ENCODE measurements at regions not wholly inside any gene's neighbourhood (a gene's known extent, or its start where the extent isn't known, plus 50 kb on each side); places are given as distances from the start of the nearest gene placed in this dataset.

DNA sequence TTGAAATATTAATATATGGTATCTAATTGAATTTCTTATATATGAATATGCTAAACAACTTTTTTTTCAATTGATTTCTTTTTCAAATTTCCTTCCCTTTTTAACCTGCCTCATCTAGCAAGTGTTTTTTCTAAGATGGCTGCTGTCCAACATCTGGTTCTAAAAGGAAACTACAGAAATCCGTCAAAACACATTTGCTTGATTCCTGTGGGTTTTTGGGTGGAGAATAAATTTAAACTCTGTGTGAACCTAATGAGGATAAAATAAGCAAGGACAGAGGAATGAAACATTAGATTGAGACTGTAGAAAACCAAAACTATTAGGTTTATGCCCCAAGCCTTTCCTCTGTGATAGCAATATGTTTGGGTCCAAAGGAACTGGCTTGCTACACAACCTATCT is 75.5 kb upstream of the STARD3NL start:
- no peak for TF ChIP-seq CTCF (IDR thresholded peaks at IDR 0.05)
- no peak for TF ChIP-seq POLR2A (IDR thresholded peaks at IDR 0.05)
- TF ChIP-seq POLR2AphosphoS5 (IDR thresholded peaks at IDR 0.05): no peak

Measured in prostate gland (tissue), 2 donors.